ENCODE measurements at regions not wholly inside any gene's neighbourhood (a gene's known extent, or its start where the extent isn't known, plus 50 kb on each side); places are given as distances from the start of the nearest gene placed in this dataset.
"Not testable (repeated sequence)": the region's sequence is repeated elsewhere in the genome, so short reads cannot be mapped to it uniquely, and the experiment has no call there.

- DNase-seq (ENCODE audit: low read depth), result no peak
Observed at GRCh38 chr13:50740052-50740741, 103.3 kb downstream of the DLEU7 start.

DNA sequence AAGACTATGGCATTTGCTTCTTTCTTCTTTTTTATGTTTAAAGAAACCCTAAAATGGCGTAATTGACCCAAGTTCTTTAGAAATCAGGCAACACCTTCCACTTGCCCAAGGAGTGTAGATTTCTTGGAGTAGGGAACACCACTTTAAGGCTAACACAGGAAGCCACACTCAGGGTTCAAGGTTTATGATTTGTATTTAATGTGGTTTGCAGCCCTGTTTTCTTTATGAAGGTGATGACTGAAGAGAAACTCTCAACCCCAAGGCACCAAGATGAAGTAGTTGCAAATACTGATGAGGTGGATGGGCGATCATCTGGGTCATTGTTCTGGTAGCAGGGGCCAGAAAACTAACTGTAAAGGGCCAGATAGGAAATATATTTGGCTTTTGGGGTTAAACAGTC, 101.1 kb downstream of the DLEU7 start:
- no peak for DNase-seq (ENCODE audit: low read depth)

DNA sequence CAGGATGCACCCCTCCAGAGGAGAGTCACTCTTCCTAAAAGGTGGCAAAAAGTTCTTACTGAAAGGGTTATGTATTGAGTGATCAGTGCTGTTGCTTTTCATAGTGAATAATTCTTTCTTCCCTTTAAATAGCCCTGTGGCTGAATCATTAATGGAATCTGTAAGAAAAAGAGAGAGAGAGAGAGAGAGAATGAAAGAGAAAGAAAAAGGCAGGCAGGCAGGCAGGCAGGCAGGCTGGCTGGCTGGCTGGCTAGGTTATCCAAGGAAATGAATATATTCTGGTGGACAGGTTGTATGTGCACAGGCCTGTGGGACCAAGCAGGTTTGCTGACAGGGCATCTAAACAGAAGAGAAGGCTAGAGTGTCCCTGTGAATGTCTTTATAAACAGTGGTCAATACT, 100.5 kb downstream of the DLEU7 start:
- no peak for DNase-seq (ENCODE audit: low read depth)

DNA sequence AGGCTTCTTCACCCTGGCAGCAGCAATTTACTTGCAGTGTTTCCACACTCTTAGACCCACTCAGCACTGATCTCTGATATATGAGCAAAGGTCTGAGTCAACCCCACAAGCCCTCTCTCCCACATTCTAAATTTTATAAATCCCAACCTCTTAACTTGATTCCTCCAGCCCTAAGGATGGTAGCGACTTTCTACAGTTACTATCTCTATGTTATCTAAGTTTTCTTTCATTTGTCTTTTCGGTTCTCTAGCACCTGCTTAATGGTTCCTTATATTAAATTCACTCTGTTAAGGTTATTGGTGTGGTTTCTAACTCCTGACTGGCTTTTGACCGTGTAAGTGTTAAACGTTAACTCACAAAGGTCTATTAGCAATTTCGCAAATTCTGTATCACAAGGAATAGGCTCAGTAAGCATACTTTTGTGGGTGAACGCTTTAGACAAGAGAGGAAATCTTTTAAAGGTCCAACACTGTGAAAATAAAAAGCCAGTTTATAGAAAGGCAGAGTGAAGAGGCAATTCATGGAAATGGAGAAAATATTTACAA, 99.3 kb downstream of the DLEU7 start:
- DNase-seq (ENCODE audit: low read depth), result no peak

- no peak for DNase-seq (ENCODE audit: low read depth)
Observed at GRCh38 chr13:50745542-50746115, 97.9 kb downstream of the DLEU7 start.

DNA sequence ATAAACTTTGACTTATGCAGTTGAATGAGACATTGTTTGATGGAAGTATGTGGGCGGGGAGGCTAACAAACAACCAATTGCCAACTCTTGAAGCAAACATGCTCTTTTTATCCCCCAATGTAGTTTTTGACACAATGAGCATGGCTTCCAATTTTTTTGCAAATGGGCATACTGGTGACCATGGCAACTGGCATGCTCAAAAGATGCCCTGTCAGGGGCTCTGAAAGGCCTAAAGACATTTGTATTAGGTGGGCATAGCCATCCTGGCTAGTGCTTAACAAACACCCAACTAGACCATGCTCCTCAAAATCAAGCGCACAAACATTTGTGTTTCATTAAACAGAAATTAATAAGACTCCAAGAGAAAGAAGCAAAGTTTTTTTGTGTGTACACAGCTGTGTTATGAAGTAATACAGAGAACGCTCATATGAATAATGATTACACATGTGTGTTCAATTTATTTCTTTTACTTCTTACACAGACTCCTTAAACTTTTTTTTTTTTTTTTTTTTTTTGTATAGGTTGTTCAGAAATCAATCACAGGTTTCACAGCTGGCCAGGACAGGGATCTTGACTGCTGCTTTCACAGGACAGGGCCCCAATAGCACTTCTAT, 95.6 kb downstream of the DLEU7 start:
- DNase-seq (ENCODE audit: low read depth), result no peak

DNA sequence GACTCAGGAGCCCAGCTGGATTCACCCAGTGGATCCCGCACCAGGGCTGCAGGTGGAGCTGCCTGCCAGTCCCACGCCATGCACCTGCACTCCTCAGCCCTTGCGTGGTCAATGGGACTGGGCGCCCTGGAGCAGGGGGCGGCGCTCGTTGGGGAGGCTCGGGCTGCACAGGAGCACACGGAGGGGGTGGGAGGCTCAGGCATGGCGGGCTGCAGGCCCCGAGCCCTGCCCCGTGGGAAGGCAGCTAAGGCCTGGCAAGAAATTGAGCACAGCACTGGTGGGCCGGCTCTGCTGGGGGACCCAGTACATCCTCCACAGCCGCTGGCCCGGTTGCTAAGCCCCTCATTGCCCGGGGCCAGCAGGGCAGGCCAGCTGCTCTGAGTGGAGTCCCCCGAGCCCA, 90.3 kb downstream of the DLEU7 start:
- not testable (repeated sequence) for DNase-seq (ENCODE audit: low read depth)

DNA sequence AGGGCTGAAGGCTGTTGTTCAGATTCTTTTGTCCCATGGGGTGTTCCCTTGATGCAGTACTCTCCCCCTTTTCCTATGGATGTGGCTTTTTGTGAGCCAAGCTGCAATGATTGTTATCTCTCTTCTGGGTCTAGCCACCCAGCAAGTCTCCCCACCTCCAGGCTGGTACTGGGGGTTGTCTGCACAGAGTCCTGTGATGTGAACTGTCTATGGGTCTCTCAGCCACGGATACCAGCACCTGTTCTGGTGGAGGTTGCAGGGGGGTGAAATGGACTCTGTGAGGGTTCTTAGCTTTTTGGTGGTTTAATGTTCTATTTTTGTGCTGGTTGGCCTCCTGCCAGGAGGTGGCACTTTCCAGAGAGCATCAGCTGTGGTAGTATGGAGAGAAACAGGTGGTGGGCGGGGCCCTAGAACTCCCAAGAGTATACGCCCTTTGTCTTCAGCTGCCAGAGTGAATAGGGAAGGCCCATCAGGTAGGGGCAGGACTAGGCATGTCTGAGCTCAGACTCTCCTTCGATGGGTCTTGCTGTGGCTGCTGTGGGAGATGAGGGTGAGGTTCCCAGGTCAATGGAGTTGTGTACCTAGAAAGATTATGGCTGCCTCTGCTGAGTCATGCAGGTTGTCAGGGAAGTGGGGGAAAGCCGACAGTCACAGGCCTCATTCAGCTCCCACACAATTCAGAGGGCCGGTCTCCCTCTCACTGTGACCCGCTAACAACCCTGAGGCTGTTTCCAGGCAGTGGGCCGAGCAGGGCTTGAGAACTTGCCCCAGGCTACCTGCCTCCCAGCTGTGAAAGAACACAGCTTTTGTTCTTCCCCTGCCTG, 87.4 kb downstream of the DLEU7 start:
- DNase-seq (ENCODE audit: low read depth), result peak; percentile 48

- DNase-seq (ENCODE audit: low read depth), result no peak
Observed at GRCh38 chr13:50757008-50757407, 86.5 kb downstream of the DLEU7 start.

- DNase-seq (ENCODE audit: low read depth), result peak; percentile 22
Observed at GRCh38 chr13:50758796-50759195, 84.7 kb downstream of the DLEU7 start.

GRCh38 chr13:50760751-50761150, 82.7 kb downstream of the DLEU7 start:
- DNase-seq (ENCODE audit: low read depth), result no peak

GRCh38 chr13:50761406-50761805, 82.1 kb downstream of the DLEU7 start:
- DNase-seq (ENCODE audit: low read depth), result no peak

GRCh38 chr13:50762969-50763567, 80.4 kb downstream of the DLEU7 start:
- no peak for DNase-seq (ENCODE audit: low read depth)

- DNase-seq (ENCODE audit: low read depth), result no peak
Observed at GRCh38 chr13:50766013-50766412, 77.5 kb downstream of the DLEU7 start.

DNA sequence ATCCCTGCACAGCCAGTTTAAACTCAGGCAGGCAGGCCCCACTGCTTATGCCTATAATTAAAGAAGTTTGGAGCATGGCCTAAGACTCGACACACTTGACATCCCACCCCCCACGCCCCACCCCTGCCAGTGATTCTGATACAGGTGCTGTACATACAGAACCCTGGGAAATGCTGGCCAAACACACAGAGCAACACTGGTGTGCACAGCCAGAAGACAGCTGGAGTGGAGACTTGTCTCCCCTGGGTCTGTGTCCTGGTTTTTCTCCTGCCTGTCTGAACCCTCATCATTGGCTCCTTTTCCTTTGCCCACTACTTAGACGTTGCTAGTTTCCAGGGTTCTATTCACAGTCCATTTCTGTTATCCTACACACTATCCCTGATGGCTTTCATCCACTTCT, 76.8 kb downstream of the DLEU7 start:
- no peak for DNase-seq (ENCODE audit: low read depth)

- DNase-seq (ENCODE audit: low read depth), result not testable (repeated sequence)
Observed at GRCh38 chr13:50772881-50773280, 70.6 kb downstream of the DLEU7 start.

Data from RPMI7951 (cell line).